CD4-positive, alpha-beta T cell (primary cell): ENCODE measurements at regions not wholly inside any gene's neighbourhood (a gene's known extent, or its start where the extent isn't known, plus 50 kb on each side); places are given as distances from the start of the nearest gene placed in this dataset.

Experiments used
- ATAC-seq: fragments of 200-7000 bp; cut with Tn5 transposase; one replicate; pipeline ENCODE4 v1.10.0; 2022; ENCODE audit warnings: mild to moderate bottlenecking; ENCODE audit not compliant: poor library complexity
- CTCF ChIA-PET: fragments of 350-600 bp; sonication (Branson Sonifier 250); formaldehyde crosslinking; loops from one replicate; lab custom pipeline; 2021; ENCODE audit warnings: antibody characterized with exemption, inconsistent platforms; lab: Charles Lee
- POLR2A ChIA-PET: fragments of 350-600 bp; sonication (Branson Sonifier 250); formaldehyde crosslinking; loops from one replicate; lab custom pipeline; 2021; ENCODE audit warnings: antibody characterized with exemption, inconsistent platforms; lab: Charles Lee
- DNase-seq, 14 experiments: peaks; one replicate each; pipeline ENCODE4 v3.0.0-alpha.2; 2013 to 2020; ENCODE audit warnings: mixed read lengths in 2 of 14
- H3K27ac ChIP-seq, 2 donors: one replicate each; pipeline versions ENCODE4 v1.5.1 to v1.7.0; 2013; ENCODE audit warnings: low read length in 2 of 2, low read depth in 1 of 2, mild to moderate bottlenecking in 1 of 2
- H3K27me3 ChIP-seq, 2 experiments: 1 replicate in 1 of 2; 2 replicates in 1 of 2; pipeline versions ENCODE4 v1.6.1 to v1.7.0; 2013; ENCODE audit warnings: low read length in 2 of 2, control low read depth in 1 of 2, mild to moderate bottlenecking in 1 of 2, moderate library complexity in 1 of 2; ENCODE audit not compliant: insufficient read depth in 2 of 2, control insufficient read depth in 1 of 2
- H3K36me3 ChIP-seq: one replicate; pipeline ENCODE4 v1.6.1; 2013; ENCODE audit warnings: low read length, control low read depth; ENCODE audit not compliant: insufficient read depth
- H3K4me1 ChIP-seq: one replicate; pipeline ENCODE4 v1.6.1; 2013; ENCODE audit warnings: low read length, control low read depth; ENCODE audit not compliant: insufficient read depth
- H3K4me3 ChIP-seq: one replicate; pipeline ENCODE4 v1.5.1; 2013; ENCODE audit warnings: mild to moderate bottlenecking, low read length, moderate library complexity
- H3K9me3 ChIP-seq, 2 experiments: 1 replicate in 1 of 2; 2 replicates in 1 of 2; pipeline versions ENCODE4 v1.6.1 to v1.7.0; 2013; ENCODE audit warnings: low read length in 2 of 2, mild to moderate bottlenecking in 2 of 2, control low read depth in 1 of 2, moderate library complexity in 1 of 2; ENCODE audit not compliant: control insufficient read depth in 1 of 2, insufficient read depth in 1 of 2
- H3K27ac Mint-ChIP-seq: one replicate; pipeline ENCODE4 v1.8.0; 2020; ENCODE audit warnings: mixed read lengths
- H3K27me3 Mint-ChIP-seq: one replicate; pipeline ENCODE4 v1.8.0; 2021; ENCODE audit warnings: mixed read lengths
- H3K36me3 Mint-ChIP-seq: one replicate; pipeline ENCODE4 v1.8.0; 2021; ENCODE audit warnings: low read depth, mixed read lengths
- H3K4me1 Mint-ChIP-seq: one replicate; pipeline ENCODE4 v1.8.0; 2021; ENCODE audit warnings: low read depth, mixed read lengths
- H3K4me3 Mint-ChIP-seq: one replicate; pipeline ENCODE4 v1.8.0; 2020; ENCODE audit warnings: mild to moderate bottlenecking, mixed read lengths
- H3K9me3 Mint-ChIP-seq: one replicate; pipeline ENCODE4 v1.8.0; 2020; ENCODE audit warnings: mixed read lengths
- intact Hi-C, 2 experiments: fragments of 100-400 bp; cut with DNase I in 1 of 2; cut with micrococcal nuclease in 1 of 2; formaldehyde crosslinking; loops; one replicate each; pipeline versions ENCODE4 v1.15.1 to v1.9.0; 2023 to 2025; cut with DNase I, micrococcal nuclease
- TF ChIP-seq, protein P1 (sequence below): fragments of 200-600 bp; IDR thresholded peaks from one replicate; pipeline ENCODE4 v1.8.0; 2022; ENCODE audit warnings: antibody characterized with exemption, mild to moderate bottlenecking

DNA sequence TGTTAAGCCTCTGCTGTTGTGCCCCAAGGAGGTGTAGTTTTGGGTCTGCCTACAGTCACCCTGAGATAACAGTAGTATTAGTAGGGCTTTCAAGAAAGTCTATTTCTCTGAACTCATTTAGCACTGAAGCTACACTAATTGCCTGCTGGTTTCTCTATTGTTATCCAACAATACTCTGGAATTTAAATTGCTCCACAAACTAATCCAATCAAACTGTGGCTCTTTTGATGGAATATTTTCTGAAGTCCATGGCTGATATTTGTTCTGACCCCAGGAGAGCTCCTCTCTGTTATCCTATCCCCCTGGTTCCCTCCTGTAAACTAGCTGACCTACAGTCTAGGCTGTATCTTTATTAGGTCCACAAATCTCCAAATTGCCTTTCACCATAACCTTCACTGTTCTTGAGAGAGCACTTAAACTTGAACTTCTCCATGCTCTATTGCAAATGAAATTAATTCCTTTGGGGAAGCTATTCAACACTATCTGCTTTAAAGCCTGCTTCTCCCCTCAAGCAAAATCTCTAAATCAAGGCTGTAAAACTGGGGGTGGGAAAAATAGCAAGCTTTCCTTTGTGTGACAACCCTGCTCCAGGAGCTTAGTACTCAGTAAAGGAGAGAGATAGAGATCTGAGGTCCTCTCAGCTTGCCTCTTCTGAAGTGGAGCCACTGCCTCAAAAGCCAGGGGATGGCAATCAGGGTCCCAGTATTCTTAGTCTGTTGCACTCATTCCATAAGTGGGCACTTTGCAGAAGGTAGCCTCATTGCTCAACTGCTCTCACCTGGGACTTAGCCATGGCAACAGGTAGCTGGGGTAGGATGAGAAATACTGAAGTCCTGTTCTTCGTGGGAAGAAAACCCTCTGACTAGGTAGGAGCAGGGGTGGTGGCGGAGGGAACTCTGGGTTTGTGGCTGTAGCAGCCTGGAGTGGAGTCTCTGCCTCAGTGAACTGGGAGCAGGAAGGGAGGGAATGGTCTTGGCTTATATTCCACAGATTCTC lies 110.9 kb downstream of the MACIR start:
- H3K4me3 Mint-ChIP-seq = no peak overlapping the region
- TF ChIP-seq, protein P1, sequence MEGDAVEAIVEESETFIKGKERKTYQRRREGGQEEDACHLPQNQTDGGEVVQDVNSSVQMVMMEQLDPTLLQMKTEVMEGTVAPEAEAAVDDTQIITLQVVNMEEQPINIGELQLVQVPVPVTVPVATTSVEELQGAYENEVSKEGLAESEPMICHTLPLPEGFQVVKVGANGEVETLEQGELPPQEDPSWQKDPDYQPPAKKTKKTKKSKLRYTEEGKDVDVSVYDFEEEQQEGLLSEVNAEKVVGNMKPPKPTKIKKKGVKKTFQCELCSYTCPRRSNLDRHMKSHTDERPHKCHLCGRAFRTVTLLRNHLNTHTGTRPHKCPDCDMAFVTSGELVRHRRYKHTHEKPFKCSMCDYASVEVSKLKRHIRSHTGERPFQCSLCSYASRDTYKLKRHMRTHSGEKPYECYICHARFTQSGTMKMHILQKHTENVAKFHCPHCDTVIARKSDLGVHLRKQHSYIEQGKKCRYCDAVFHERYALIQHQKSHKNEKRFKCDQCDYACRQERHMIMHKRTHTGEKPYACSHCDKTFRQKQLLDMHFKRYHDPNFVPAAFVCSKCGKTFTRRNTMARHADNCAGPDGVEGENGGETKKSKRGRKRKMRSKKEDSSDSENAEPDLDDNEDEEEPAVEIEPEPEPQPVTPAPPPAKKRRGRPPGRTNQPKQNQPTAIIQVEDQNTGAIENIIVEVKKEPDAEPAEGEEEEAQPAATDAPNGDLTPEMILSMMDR = no peak
- H3K4me1 ChIP-seq = no peaks in the 10 kb centered on the region
- H3K27me3 ChIP-seq = peaks cover 3 to 11% of the 10 kb centered on the region in 2 experiments
- H3K27ac Mint-ChIP-seq = no peak overlapping the region
- H3K36me3 ChIP-seq = no peaks in the 10 kb centered on the region
- peaks cover 17% of the 10 kb centered on the region for H3K27me3 Mint-ChIP-seq
- no peaks in the 10 kb centered on the region for H3K9me3 ChIP-seq
- H3K36me3 Mint-ChIP-seq = no peaks in the 10 kb centered on the region
- intact Hi-C loops = no loop called here
- no peak overlapping the region for H3K27ac ChIP-seq
- no peak for ATAC-seq
- no peaks in the 10 kb centered on the region for H3K4me1 Mint-ChIP-seq
- H3K4me3 ChIP-seq = no peak overlapping the region
- POLR2A ChIA-PET = no interaction called here
- peaks cover 5% of the 10 kb centered on the region for H3K9me3 Mint-ChIP-seq
- CTCF ChIA-PET = interaction anchor here (1.1 kb wide), 1 partner anchor 20 kb away, joined by 3 read pairs; no protein-coding TSS in a partner anchor
- DNase-seq = no peak

DNA sequence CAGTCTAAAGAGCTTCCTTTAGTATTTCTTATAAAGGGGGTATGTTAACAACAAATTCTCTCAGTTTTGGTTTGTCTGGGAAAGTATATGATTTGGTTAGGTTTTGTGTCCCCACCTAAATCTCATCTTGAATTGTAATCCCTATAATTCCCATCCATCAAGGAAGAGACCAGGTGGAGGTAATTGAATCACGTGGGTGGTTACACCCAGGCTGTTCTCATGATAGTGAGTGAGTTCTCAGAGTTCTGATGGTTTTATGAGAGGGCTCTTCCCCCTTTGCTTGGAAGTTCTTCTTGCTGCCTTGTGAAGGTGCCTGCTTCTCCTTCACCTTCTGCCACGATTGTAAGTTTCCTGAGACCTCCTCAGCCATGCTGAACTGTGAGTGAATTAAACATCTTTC lies 109.1 kb downstream of the MACIR start:
- Histone ChIP-seq H3K36me3 (no peaks in the 10 kb centered on the region), H3K9me3 (no peaks in the 10 kb centered on the region), H3K4me1 (no peaks in the 10 kb centered on the region), H3K27ac (no peak overlapping the region), H3K27me3 (peaks cover 3 to 11% of the 10 kb centered on the region in 2 experiments), H3K4me3 (no peak overlapping the region)
- H3K36me3 Mint-ChIP-seq = no peaks in the 10 kb centered on the region
- intact Hi-C loops = no loop called here
- POLR2A ChIA-PET = no interaction called here
- no peak overlapping the region for H3K27ac Mint-ChIP-seq
- no peaks in the 10 kb centered on the region for H3K4me1 Mint-ChIP-seq
- peaks cover 5% of the 10 kb centered on the region for H3K9me3 Mint-ChIP-seq
- CTCF ChIA-PET = no interaction called here
- no peak for DNase-seq
- no peak overlapping the region for H3K4me3 Mint-ChIP-seq
- ATAC-seq = no peak
- TF ChIP-seq, protein P1 = no peak
- H3K27me3 Mint-ChIP-seq = peaks cover 15% of the 10 kb centered on the region

DNA sequence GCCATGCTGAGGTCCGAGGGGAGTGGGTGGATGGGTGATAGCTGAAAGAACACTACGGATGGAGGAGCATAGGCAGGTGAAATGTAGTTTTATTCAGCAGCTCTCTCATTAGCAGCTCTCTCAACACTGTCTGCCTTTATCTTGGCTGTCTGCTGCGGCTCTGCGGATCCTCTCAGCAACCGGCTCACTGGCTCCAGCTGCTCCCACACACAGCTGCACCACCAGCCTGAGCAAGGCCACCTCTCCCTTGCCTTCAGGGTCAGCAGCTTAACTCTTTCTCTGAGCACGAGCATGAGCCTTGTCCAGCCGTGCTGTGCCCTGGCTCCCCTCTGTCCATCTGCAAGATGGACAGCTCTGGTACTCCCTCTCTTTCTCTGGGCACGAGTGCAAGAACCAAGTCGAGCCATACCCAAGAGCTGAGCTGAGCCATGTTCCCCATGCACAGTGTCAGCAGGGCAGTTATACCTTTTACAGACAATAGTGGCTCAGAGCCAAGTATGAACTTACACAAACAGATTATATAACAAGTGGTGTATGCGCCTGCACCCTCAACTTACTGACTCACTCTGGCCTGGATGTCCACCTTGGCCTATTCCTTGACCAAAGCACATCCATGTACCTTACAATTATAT lies 108.5 kb downstream of the MACIR start:
- H3K4me1 ChIP-seq = no peaks in the 10 kb centered on the region
- H3K27ac Mint-ChIP-seq = no peak overlapping the region
- ChIA-PET POLR2A (no interaction called here), CTCF (no interaction called here)
- H3K27me3 Mint-ChIP-seq = peaks cover 10% of the 10 kb centered on the region
- DNase-seq (no peak), ATAC-seq (no peak)
- no peak overlapping the region for H3K27ac ChIP-seq
- peaks cover 3 to 11% of the 10 kb centered on the region in 2 experiments for H3K27me3 ChIP-seq
- H3K4me1 Mint-ChIP-seq = no peaks in the 10 kb centered on the region
- no peak overlapping the region for H3K4me3 ChIP-seq
- no peaks in the 10 kb centered on the region for H3K36me3 ChIP-seq
- intact Hi-C loops = no loop called here
- peaks cover 5% of the 10 kb centered on the region for H3K9me3 Mint-ChIP-seq
- no peak overlapping the region for H3K4me3 Mint-ChIP-seq
- TF ChIP-seq, protein P1 = no peak
- no peaks in the 10 kb centered on the region for H3K9me3 ChIP-seq
- H3K36me3 Mint-ChIP-seq = no peaks in the 10 kb centered on the region
